Dedifferentiated amniotic fluid mesenchymal stem cell (primary cell): ENCODE measurements at regions not wholly inside any gene's neighbourhood (a gene's known extent, or its start where the extent isn't known, plus 50 kb on each side); places are given as distances from the start of the nearest gene placed in this dataset.

Experiments used
- DNase-seq: peaks from one replicate; pipeline ENCODE4 v3.0.0-alpha.2; 2016; ENCODE audit errors: extremely low spot score

DNA sequence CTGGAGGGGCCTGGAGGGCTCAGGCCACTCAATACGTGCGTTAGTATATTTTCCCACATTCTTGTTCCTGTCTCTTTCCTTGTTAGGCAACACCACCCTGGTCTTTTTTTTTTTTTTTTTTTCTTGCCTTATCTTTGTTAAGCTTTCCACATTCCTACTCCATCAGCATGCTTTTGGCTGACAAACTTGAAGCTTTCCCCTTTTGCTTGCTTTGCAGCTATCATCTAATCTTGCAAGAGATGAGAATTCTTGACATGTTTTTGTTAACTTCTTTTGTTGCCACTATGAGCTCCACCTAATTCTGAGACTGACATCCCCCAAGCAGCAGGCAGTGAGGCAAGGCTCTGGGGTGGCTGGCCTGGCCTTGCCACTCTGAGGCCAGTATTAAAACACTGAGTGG, 52.5 kb upstream of the NRP1 start:
- no peak for DNase-seq

- DNase-seq = no peak
Measured at GRCh38 chr10:33385686-33386085, 51.2 kb upstream of the NRP1 start.

GRCh38 chr10:33385015-33385414, 50.5 kb upstream of the NRP1 start:
- no peak for DNase-seq
